Testis (tissue), 2 donors: ENCODE measurements at regions not wholly inside any gene's neighbourhood (a gene's known extent, or its start where the extent isn't known, plus 50 kb on each side); places are given as distances from the start of the nearest gene placed in this dataset.
"Not testable (repeated sequence)": the region's sequence is repeated elsewhere in the genome, so short reads cannot be mapped to it uniquely, and the experiment has no call there.

ENCODE experiments used
- POLR2A ChIP-seq: fragments of 450-650 bp; IDR thresholded peaks from one replicate; pipeline ENCODE4 v1.6.1; 2017; ENCODE audit warnings: antibody characterized with exemption, mild to moderate bottlenecking, moderate library complexity
- TF ChIP-seq, protein P1 (sequence below), 3 experiments: fragments of 450-650 bp in 2 of 3; fragments of 200-600 bp in 1 of 3; sonication (generic) in 1 of 3; IDR thresholded peaks; one replicate each; pipeline ENCODE4 v1.5.1; 2016 to 2019; ENCODE audit warnings: antibody characterized with exemption in 3 of 3, mild to moderate bottlenecking in 2 of 3, moderate library complexity in 1 of 3

DNA sequence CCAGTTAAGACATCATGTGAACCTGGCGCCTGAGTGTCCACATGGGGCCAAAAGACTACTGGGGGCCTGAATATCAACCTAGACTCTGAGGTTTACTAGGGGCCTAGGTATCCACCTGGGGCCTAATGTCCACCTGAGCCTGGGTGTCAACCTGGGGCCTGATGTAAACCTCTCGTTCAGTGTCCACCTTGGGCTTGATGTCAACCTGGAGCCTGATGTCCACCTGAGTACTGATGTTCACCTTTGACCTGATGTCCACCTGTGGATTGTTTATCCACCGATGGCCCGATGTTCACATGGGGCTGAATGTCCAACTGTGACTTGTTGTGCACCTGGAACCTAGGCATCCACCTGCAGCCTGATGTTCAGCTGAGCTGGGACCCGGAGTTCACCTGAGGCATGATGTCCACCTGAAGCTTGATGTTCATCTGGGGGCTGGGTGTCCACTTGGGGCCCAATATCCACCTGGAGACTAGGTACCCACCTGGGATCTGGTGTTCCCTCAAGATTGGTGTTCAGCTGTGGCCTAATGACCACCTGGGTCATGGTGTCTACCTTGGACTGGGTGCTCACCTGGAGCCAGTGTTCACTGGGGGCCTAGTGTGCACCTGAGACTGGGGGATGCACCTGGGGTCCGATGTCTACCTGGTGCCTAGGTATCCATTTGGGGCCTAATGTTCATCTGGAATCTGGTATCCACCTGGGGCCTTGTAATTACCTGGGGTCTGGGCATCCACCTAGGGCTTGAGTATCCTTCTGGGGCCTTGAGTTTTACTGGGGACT lies 194.2 kb downstream of the POTEM start:
- not testable (repeated sequence) for TF ChIP-seq POLR2A
- TF ChIP-seq, protein P1, sequence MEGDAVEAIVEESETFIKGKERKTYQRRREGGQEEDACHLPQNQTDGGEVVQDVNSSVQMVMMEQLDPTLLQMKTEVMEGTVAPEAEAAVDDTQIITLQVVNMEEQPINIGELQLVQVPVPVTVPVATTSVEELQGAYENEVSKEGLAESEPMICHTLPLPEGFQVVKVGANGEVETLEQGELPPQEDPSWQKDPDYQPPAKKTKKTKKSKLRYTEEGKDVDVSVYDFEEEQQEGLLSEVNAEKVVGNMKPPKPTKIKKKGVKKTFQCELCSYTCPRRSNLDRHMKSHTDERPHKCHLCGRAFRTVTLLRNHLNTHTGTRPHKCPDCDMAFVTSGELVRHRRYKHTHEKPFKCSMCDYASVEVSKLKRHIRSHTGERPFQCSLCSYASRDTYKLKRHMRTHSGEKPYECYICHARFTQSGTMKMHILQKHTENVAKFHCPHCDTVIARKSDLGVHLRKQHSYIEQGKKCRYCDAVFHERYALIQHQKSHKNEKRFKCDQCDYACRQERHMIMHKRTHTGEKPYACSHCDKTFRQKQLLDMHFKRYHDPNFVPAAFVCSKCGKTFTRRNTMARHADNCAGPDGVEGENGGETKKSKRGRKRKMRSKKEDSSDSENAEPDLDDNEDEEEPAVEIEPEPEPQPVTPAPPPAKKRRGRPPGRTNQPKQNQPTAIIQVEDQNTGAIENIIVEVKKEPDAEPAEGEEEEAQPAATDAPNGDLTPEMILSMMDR (IDR thresholded peaks at IDR 0.05) = not testable (repeated sequence)
